Fibroblast of lung (primary cell): ENCODE measurements at regions not wholly inside any gene's neighbourhood (a gene's known extent, or its start where the extent isn't known, plus 50 kb on each side); places are given as distances from the start of the nearest gene placed in this dataset.

Source experiments
- EZH2 ChIP-seq: IDR thresholded peaks from 2 replicates; pipeline ENCODE4 v1.5.1; 2012; ENCODE audit warnings: low read length, control low read depth, mild to moderate bottlenecking; ENCODE audit errors: missing control alignments
- TF ChIP-seq, protein P1 (sequence below), 2 donors: IDR thresholded peaks in 1 of 2; conservative IDR thresholded peaks in 1 of 2; 1 replicate in 1 of 2; 2 replicates in 1 of 2; pipeline ENCODE4 v1.5.1; 2011 to 2012; ENCODE audit warnings: low read length in 2 of 2, control low read depth in 1 of 2, inconsistent platforms in 1 of 2, low read depth in 1 of 2, mild to moderate bottlenecking in 1 of 2

- no peak for TF ChIP-seq EZH2
- TF ChIP-seq, protein P1, sequence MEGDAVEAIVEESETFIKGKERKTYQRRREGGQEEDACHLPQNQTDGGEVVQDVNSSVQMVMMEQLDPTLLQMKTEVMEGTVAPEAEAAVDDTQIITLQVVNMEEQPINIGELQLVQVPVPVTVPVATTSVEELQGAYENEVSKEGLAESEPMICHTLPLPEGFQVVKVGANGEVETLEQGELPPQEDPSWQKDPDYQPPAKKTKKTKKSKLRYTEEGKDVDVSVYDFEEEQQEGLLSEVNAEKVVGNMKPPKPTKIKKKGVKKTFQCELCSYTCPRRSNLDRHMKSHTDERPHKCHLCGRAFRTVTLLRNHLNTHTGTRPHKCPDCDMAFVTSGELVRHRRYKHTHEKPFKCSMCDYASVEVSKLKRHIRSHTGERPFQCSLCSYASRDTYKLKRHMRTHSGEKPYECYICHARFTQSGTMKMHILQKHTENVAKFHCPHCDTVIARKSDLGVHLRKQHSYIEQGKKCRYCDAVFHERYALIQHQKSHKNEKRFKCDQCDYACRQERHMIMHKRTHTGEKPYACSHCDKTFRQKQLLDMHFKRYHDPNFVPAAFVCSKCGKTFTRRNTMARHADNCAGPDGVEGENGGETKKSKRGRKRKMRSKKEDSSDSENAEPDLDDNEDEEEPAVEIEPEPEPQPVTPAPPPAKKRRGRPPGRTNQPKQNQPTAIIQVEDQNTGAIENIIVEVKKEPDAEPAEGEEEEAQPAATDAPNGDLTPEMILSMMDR (conservative IDR thresholded peaks at IDR 0.05 in 1 of 2, IDR thresholded peaks at IDR 0.05 in 1 of 2; ENCODE audit: low read depth in 1 of 2, low read length in 2 of 2): no peak
Measured at GRCh38 chrY:19321701-19322100, 422.8 kb downstream of the KDM5D start.
